T-helper 2 cell treated with Interferon-gamma antibody and Interleukin-4, amounts not matched to agents 100 ng/mL and 5 ng/mL, for 36 hours (primary cell): ENCODE measurements at regions not wholly inside any gene's neighbourhood (a gene's known extent, or its start where the extent isn't known, plus 50 kb on each side); places are given as distances from the start of the nearest gene placed in this dataset.
"Not testable (repeated sequence)": the region's sequence is repeated elsewhere in the genome, so short reads cannot be mapped to it uniquely, and the experiment has no call there.

ENCODE experiments used
- intact Hi-C: fragments of 100-400 bp; cut with micrococcal nuclease; formaldehyde crosslinking; loops from one replicate; pipeline ENCODE4 v1.15.1; 2023

GRCh38 chr20:1845163-1845523 is 50.1 kb upstream of the SIRPA start:
- intact Hi-C loops, result no loop called here

- intact Hi-C loops, result no loop called here
Measured at GRCh38 chr20:1844325-1845162, 50.7 kb upstream of the SIRPA start.

DNA sequence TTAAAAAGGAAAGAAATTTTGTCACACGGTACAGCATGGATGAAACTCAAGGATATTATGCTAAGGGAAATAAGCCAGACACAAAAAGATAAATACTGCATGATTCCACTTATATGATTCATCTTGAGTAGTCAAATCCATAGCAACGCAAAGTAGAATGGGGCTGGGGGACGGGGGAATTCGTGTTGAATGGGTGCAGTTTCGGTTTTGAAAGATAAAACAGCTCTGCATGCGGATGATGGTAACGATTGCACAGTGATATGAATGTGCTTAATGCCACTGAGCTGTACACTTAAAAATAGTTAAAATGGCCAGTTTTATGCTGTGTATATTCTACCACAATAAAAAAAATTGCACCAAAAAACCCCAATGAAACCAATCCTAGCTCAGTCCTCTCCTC is 52.9 kb upstream of the SIRPA start:
- intact Hi-C loops, result no loop called here

GRCh38 chr20:1841554-1842140 is 53.6 kb upstream of the SIRPA start:
- intact Hi-C loops, result no loop called here

DNA sequence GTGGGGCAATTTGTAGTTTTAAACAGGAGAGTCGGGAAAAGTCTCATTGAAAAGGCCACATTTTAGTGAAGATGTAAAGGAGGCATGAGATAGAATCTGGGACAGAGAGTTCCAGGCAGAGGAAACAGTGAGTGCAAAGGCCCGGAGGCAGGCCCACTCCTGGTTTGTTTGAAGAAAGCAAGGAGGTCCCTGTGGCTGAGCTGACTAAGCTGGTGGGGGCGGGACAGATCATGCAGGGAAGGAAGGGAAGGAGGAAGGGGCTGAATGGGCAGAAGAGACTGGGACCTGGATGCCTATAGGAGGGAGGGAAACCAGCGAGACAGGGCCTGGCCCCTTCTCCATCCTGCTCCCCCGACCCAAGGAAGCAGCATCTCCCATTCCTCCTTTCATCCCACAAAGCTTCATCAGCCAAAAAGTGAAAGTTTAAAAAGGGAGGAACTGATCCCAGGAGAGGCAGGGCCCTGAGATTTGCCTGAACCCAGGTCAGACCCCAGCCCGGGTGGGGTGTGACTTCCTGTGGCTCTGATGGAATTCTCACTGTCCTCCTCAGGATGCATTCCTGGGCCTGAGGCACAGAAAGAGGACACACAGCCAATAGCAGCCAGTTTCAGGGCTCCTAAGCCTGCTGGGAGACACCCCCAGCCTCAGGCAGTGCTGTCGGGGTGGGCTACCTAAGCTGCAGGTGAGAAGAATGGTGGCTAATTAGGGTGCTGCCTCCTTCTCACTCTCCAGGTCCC is 54.2 kb upstream of the SIRPA start:
- intact Hi-C loops, result no loop called here

DNA sequence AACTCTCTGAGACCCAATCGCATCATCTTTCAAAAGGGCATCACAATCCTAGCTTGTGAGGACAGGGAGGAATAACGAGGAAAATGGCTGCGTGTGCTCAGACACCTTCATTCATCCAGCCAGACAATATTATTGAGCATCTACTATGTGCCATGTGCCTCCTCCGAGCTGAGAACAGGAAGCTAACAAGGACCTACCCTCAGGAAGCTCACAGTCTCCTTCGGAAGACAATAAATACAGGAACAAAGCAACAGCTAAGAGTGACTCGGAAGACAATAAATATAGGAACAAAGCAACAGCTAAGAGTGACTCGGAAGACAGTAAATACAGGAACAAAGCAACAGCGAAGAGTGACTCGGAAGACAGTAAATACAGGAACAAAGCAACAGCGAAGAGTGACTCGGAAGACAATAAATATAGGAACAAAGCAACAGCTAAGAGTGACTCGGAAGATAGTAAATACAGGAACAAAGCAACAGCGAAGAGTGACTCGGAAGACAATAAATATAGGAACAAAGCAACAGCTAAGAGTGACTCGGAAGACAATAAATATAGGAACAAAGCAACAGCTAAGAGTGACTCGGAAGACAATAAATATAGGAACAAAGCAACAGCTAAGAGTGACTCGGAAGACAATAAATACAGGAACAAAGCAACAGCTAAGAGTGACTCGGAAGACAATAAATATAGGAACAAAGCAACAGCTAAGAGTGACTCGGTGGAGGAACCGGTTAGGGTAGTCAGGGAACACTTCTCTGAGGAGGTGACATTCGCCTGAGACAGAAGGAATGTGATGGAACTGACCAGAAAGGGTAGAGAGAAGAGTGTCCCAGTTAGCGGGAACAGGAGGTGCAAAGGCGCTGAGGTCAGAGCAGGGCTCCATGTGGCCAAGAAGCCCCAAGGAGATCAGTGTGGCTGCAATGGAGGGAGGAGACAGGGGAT is 55.6 kb upstream of the SIRPA start:
- intact Hi-C loops, result not testable (repeated sequence)

- intact Hi-C loops, result no loop called here
Measured at GRCh38 chr20:1838556-1839279, 56.5 kb upstream of the SIRPA start.

- intact Hi-C loops, result no loop called here
Measured at GRCh38 chr20:1835186-1836035, 59.8 kb upstream of the SIRPA start.

DNA sequence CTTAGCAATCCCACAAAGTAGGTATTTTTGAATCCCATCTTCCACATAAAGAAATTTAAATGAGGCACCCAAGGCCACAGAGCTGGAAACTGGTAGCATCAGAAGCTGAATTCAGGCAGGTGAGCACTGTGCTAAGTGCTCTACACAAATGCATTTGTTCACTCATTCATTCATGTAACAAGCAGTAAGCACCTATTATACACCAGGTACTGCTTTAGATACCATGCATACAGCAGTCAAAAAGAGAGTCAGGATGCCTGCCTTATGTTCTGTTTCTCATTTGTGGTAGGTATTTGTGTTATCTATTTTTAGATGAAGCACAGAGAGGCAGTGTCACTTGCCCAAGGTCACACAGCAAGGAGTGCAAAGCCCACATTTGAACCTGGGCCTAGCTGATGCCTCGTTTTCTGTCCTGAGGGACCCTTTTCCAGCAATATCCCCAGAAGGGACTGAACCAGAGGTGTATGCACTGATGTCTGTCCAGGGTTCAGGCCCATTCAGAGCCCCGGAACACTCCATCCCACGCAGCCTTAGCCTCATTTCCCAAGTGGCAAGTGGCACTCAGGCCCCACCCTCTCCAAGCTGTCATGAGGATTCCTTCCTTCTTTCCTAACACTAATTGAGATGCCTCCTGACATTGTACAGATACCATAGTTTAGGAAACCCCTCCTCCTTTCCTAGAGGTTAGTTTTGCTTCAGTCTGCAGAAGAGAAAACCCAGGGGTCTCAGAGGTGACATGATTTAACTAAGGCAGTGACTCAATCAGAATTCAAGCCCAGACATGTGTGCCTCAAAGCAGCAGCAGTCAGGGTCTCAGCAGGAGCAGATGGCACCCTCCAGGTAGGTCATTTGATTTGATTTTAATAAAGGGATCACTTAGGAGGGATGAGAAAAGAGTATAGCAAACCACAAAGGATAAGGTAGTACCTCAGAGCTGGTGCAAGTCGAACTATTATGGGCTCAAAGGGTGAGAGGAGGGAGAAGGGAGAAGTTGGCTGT is 61.2 kb upstream of the SIRPA start:
- intact Hi-C loops, result no loop called here

DNA sequence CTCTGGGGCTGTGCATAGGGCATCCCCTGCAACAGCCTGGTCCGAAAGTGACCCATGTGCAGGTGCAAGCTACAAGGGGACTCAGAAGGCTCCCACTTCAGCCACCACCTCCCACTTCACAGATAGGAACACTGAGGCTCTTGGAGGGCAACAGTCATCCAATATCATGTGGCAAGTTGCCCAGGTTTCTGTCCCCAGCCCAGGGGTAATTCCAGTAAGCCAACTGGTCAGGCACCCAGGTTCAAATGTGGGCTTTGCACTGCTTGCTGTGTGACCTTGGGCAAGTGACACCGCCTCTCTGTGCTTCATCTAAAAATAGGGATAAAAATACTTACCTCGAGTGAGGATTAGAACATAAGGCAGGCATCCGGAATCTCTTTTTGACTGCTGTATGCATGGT is 62.0 kb upstream of the SIRPA start:
- intact Hi-C loops, result no loop called here

- intact Hi-C loops, result no loop called here
Measured at GRCh38 chr20:1832634-1833033, 62.6 kb upstream of the SIRPA start.

- intact Hi-C loops, result no loop called here
Measured at GRCh38 chr20:1831606-1832005, 63.6 kb upstream of the SIRPA start.

- intact Hi-C loops, result no loop called here
Measured at GRCh38 chr20:1831096-1831495, 64.1 kb upstream of the SIRPA start.

GRCh38 chr20:1830240-1830639 is 65.0 kb upstream of the SIRPA start:
- intact Hi-C loops, result no loop called here

- intact Hi-C loops, result no loop called here
Measured at GRCh38 chr20:1829531-1829930, 65.7 kb upstream of the SIRPA start.

- intact Hi-C loops, result no loop called here
Measured at GRCh38 chr20:1828786-1829131, 66.4 kb upstream of the SIRPA start.

- intact Hi-C loops, result no loop called here
Measured at GRCh38 chr20:1827974-1828785, 67.0 kb upstream of the SIRPA start.

DNA sequence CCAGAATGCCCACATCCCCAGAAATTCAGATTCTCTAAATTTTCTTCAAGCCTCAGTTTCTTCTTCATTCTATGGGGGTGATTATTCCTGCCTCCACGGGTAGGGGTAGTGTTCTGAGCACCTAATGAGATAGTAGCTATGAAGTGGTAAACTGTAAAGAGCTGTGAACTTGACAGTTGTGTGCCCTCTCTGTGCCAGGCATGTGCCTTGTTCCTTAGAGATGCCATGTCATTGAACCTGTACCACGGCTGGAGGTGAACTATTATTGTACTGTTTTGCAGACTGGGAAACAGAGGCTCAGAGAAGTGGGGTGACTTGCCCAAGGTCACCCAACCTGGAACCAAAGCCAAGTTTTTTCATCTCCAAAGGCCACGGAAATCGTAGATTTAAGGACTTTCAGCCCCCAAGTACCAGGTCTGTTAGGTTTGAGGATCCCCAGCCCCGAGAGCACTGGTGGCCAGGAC is 67.7 kb upstream of the SIRPA start:
- intact Hi-C loops, result no loop called here
